ENCODE measurements at regions not wholly inside any gene's neighbourhood (a gene's known extent, or its start where the extent isn't known, plus 50 kb on each side); places are given as distances from the start of the nearest gene placed in this dataset.

DNA sequence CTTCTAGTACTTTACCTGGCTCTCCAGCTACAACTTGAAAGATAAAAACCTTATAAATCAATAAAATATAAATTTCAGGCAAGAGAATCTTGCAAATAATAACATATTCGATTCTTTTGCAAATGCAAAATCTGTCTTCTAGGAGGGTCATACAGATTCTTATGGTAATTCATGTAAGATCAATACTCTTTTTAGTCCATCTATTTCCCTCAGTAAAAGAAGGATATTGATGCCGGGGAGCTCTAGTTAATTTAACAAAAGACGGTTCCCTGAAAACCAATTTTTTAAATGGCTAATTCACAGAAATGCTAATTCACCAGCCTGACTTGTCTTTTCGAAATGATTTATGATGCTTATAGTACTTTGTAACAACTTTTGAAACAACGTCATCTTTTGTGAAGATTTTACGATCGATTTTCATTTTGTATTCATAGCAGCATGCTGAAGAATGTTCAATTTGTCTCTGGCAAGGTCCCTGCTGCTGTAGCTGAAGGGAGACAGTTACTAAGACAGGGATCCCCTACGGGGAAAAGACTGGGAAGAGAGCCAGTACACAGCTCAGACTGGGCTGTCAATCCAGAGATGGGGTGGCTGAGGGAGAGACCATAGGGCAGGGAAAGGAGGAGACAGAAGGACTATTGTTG lies 90.6 kb upstream of the SPAG17 start:
- BruUV-seq (replicated peaks) = no TSS peak
- TF ChIP-seq CTCF (IDR thresholded peaks at IDR 0.05; ENCODE audit: insufficient read depth in 1 of 2, low read depth in 1 of 2, low read length in 1 of 2, severe bottlenecking in 1 of 2, unreplicated experiment in 1 of 2) = no peak
- no peaks in the 10 kb centered on the region for H3K27me3 ChIP-seq (replicated peaks; ENCODE audit: control insufficient read depth, insufficient read depth, low read length)

GRCh38 chr1:118272884-118273283 lies 87.9 kb upstream of the SPAG17 start:
- Mint-ChIP-seq H3K4me3 (ENCODE audit: unreplicated experiment) (no peak overlapping the region), H3K27me3 (ENCODE audit: insufficient read depth, unreplicated experiment) (no peaks in the 10 kb centered on the region), H3K27ac (ENCODE audit: unreplicated experiment) (no peak overlapping the region), H3K4me1 (ENCODE audit: low read depth, unreplicated experiment) (no peaks in the 10 kb centered on the region), H3K36me3 (ENCODE audit: insufficient read depth, unreplicated experiment) (no peaks in the 10 kb centered on the region), H3K9me3 (ENCODE audit: unreplicated experiment) (no peaks in the 10 kb centered on the region)
- Histone ChIP-seq H3K36me3 (ENCODE audit: control insufficient read depth, insufficient read depth, low read length) (no peaks in the 10 kb centered on the region), H3K4me3 (ENCODE audit: low read depth, low read length) (no peak overlapping the region), H3K27me3 (replicated peaks; ENCODE audit: control insufficient read depth, insufficient read depth, low read length) (no peaks in the 10 kb centered on the region), H3K4me1 (no peaks in the 10 kb centered on the region), H3K9me3 (no peaks in the 10 kb centered on the region)
- DNase-seq = no peak
- intact Hi-C loops (cut with micrococcal nuclease; ENCODE audit: unreplicated experiment) = no loop called here
- no peak for TF ChIP-seq CTCF (IDR thresholded peaks at IDR 0.05; ENCODE audit: insufficient read depth in 1 of 2, low read depth in 1 of 2, low read length in 1 of 2, severe bottlenecking in 1 of 2, unreplicated experiment in 1 of 2)
- CTCF ChIA-PET = no interaction called here
- POLR2A ChIA-PET = no interaction called here
- BruUV-seq (replicated peaks) = no TSS peak

More for the DNA sequence above, 90.6 kb upstream of the SPAG17 start:
- ChIA-PET POLR2A (no interaction called here), CTCF (no interaction called here)
- Mint-ChIP-seq H3K27me3 (ENCODE audit: insufficient read depth, unreplicated experiment) (no peaks in the 10 kb centered on the region), H3K4me1 (ENCODE audit: low read depth, unreplicated experiment) (no peaks in the 10 kb centered on the region), H3K36me3 (ENCODE audit: insufficient read depth, unreplicated experiment) (no peaks in the 10 kb centered on the region), H3K4me3 (ENCODE audit: unreplicated experiment) (no peak overlapping the region), H3K9me3 (ENCODE audit: unreplicated experiment) (no peaks in the 10 kb centered on the region), H3K27ac (ENCODE audit: unreplicated experiment) (no peak overlapping the region)
- intact Hi-C loops (cut with micrococcal nuclease; ENCODE audit: unreplicated experiment) = no loop called here
- no peaks in the 10 kb centered on the region for H3K9me3 ChIP-seq
- no peaks in the 10 kb centered on the region for H3K36me3 ChIP-seq (ENCODE audit: control insufficient read depth, insufficient read depth, low read length)
- DNase-seq = no peak
- H3K4me1 ChIP-seq = no peaks in the 10 kb centered on the region
- no peak overlapping the region for H3K4me3 ChIP-seq (ENCODE audit: low read depth, low read length)

DNA sequence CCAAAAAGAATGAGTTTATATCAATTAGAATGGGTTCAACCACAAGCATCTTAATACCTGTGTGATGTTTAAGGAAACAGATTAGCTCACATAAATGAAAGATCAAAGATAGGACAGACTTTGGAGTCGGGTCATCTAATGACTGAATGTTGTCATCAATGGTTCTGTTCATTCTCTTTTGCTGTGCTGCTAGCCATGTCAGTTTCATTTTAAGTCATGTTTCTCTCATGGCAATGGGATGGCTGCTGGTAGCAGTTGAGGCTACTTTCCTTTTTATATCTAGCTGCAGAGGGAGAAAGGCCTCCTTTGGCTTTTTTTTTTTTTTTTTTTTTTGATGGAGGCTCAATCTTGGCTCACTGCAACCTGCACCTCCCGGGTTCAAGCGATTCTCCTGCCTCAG lies 86.9 kb upstream of the SPAG17 start:
- Histone ChIP-seq H3K4me3 (ENCODE audit: low read depth, low read length) (no peak overlapping the region), H3K36me3 (ENCODE audit: control insufficient read depth, insufficient read depth, low read length) (no peaks in the 10 kb centered on the region), H3K4me1 (no peaks in the 10 kb centered on the region), H3K9me3 (no peaks in the 10 kb centered on the region), H3K27me3 (replicated peaks; ENCODE audit: control insufficient read depth, insufficient read depth, low read length) (no peaks in the 10 kb centered on the region)
- POLR2A ChIA-PET = no interaction called here
- no peaks in the 10 kb centered on the region for H3K27me3 Mint-ChIP-seq (ENCODE audit: insufficient read depth, unreplicated experiment)
- no peak overlapping the region for H3K4me3 Mint-ChIP-seq (ENCODE audit: unreplicated experiment)
- no peak for DNase-seq
- H3K36me3 Mint-ChIP-seq (ENCODE audit: insufficient read depth, unreplicated experiment) = no peaks in the 10 kb centered on the region
- TF ChIP-seq CTCF (IDR thresholded peaks at IDR 0.05; ENCODE audit: insufficient read depth in 1 of 2, low read depth in 1 of 2, low read length in 1 of 2, severe bottlenecking in 1 of 2, unreplicated experiment in 1 of 2) = no peak
- H3K27ac Mint-ChIP-seq (ENCODE audit: unreplicated experiment) = no peak overlapping the region
- no peaks in the 10 kb centered on the region for H3K9me3 Mint-ChIP-seq (ENCODE audit: unreplicated experiment)
- CTCF ChIA-PET = no interaction called here
- no TSS peak for BruUV-seq (replicated peaks)
- intact Hi-C loops (cut with micrococcal nuclease; ENCODE audit: unreplicated experiment) = no loop called here
- no peaks in the 10 kb centered on the region for H3K4me1 Mint-ChIP-seq (ENCODE audit: low read depth, unreplicated experiment)
